HepG2 (cell line): ENCODE measurements at regions not wholly inside any gene's neighbourhood (a gene's known extent, or its start where the extent isn't known, plus 50 kb on each side); places are given as distances from the start of the nearest gene placed in this dataset.

Experiments used
- ATAC-seq: fragments of 200-7000 bp; cut with Tn5 transposase; 3 replicates; pipeline ENCODE4 v1.9.1; 2020; ENCODE audit warnings: mild to moderate bottlenecking, moderate library complexity
- BruUV-seq: library from RNA; stranded (reverse); fragments of 400-500 nt; replicated peaks from 2 replicates; lab custom pipeline; 2021; lab: Mats Ljungman, UMichigan
- CTCF ChIA-PET: fragments of 300-600 bp; formaldehyde crosslinking; extraction: SDS; loops from one replicate; lab custom pipeline; 2021; ENCODE audit warnings: low total read pairs, inconsistent platforms, low intra/inter-chr PET ratio; lab: Yijun Ruan, JAX
- POLR2A ChIA-PET: fragments of 350-600 bp; sonication (Branson Sonifier 250); formaldehyde crosslinking; loops from one replicate; lab custom pipeline; 2020; ENCODE audit warnings: antibody characterized with exemption, inconsistent platforms; lab: Yijun Ruan, JAX
- DNase-seq: peaks from one replicate; pipeline ENCODE4 v3.0.0-alpha.2; 2015; ENCODE audit warnings: low spot score
- FAIRE-seq: peaks from 3 replicates; lab custom pipeline; 2011; peaks lifted over from hg19 to GRCh38; lab: Jason Lieb, UNC
- H2AFZ ChIP-seq: one replicate; pipeline ENCODE4 v1.6.1; 2011; ENCODE audit warnings: low read length, inconsistent platforms
- H3K27ac ChIP-seq: fragments of 300-600 bp; 3 replicates; pipeline ENCODE4 v1.8.0; 2011; ENCODE audit warnings: mixed run types, mild to moderate bottlenecking, mixed read lengths, low read length, inconsistent platforms; ENCODE audit not compliant: insufficient read depth; ENCODE audit errors: extremely low read length
- H3K27me3 ChIP-seq, 2 experiments: fragments of 200-600 bp in 1 of 2; 2 replicates in 1 of 2; 3 replicates in 1 of 2; pipeline versions ENCODE4 v1.6.0 to v1.8.0; 2011; ENCODE audit warnings: low read length in 2 of 2, mild to moderate bottlenecking in 2 of 2, moderate library complexity in 2 of 2, inconsistent platforms in 1 of 2; ENCODE audit not compliant: insufficient read depth in 2 of 2, control insufficient read depth in 1 of 2
- H3K36me3 ChIP-seq, 2 experiments: fragments of 200-600 bp in 1 of 2; replicated peaks in 1 of 2; 2 replicates in 1 of 2; 3 replicates in 1 of 2; pipeline versions ENCODE4 v1.5.1 to v1.8.0; 2011; ENCODE audit warnings: low read length in 2 of 2, inconsistent platforms in 1 of 2; ENCODE audit not compliant: insufficient read depth in 2 of 2, control insufficient read depth in 1 of 2
- H3K4me1 ChIP-seq: 2 replicates; pipeline ENCODE4 v1.5.1; 2012; ENCODE audit warnings: low read length, inconsistent platforms; ENCODE audit not compliant: insufficient read depth
- H3K4me2 ChIP-seq: 2 replicates; pipeline ENCODE4 v1.6.0; 2011; ENCODE audit warnings: low read depth, low read length, inconsistent platforms
- H3K4me3 ChIP-seq, 3 experiments: fragments of 200-600 bp in 1 of 3; sonication (generic), shearing (Covaris generic) in 1 of 3; replicated peaks in 1 of 3; 2 replicates each; pipeline ENCODE4 v1.5.1; 2011 to 2016; ENCODE audit warnings: low read length in 3 of 3, inconsistent platforms in 2 of 3, low read depth in 2 of 3, mild to moderate bottlenecking in 2 of 3, control low read depth in 1 of 3, mixed read lengths in 1 of 3; ENCODE audit not compliant: insufficient read depth in 1 of 3
- H3K79me2 ChIP-seq: one replicate; pipeline ENCODE4 v1.6.1; 2011; ENCODE audit warnings: low read length, inconsistent platforms; ENCODE audit not compliant: insufficient read depth
- H3K9ac ChIP-seq: 2 replicates; pipeline ENCODE4 v1.6.0; 2011; ENCODE audit warnings: mild to moderate bottlenecking, low read depth, low read length, inconsistent platforms; ENCODE audit not compliant: insufficient read depth
- H3K9me3 ChIP-seq: 2 replicates; pipeline ENCODE4 v1.5.1; 2012; ENCODE audit warnings: mild to moderate bottlenecking, low read length
- H4K20me1 ChIP-seq: 2 replicates; pipeline ENCODE4 v1.6.0; 2011; ENCODE audit warnings: inconsistent platforms, mild to moderate bottlenecking, low read length, moderate library complexity; ENCODE audit not compliant: insufficient read depth
- ELF3 ChIP-seq: IDR thresholded peaks from 2 replicates; pipeline ENCODE4 v1.6.1; 2016; ENCODE audit warnings: missing genetic modification reagents, missing compliant biosample characterization
- HOMEZ ChIP-seq: IDR thresholded peaks from 2 replicates; pipeline ENCODE4 v1.6.1; 2016; ENCODE audit warnings: low read depth
- JDP2 ChIP-seq: sonication (generic); formaldehyde crosslinking; IDR thresholded peaks from 2 replicates; pipeline ENCODE4 v1.8.1; 2022; ENCODE audit warnings: missing genetic modification reagents, borderline replicate concordance
- NFYC ChIP-seq: IDR thresholded peaks from 2 replicates; pipeline ENCODE4 v1.6.1; 2016; ENCODE audit warnings: missing genetic modification reagents, missing compliant biosample characterization
- RBM22 ChIP-seq: fragments of 200-400 bp; formaldehyde crosslinking; optimal IDR thresholded peaks from 2 replicates; pipeline ENCODE3; 2017; ENCODE audit warnings: mild to moderate bottlenecking, low read length, moderate library complexity
- THAP11 ChIP-seq: IDR thresholded peaks from 2 replicates; pipeline ENCODE4 v1.6.1; 2016; ENCODE audit warnings: missing biosample characterization, missing genetic modification reagents
- ZNF225 ChIP-seq: sonication (generic); formaldehyde crosslinking; IDR thresholded peaks from 2 replicates; pipeline ENCODE4 v1.4.0; 2020; ENCODE audit warnings: mild to moderate bottlenecking, missing genetic modification reagents
- ZNF292 ChIP-seq: sonication (generic); formaldehyde crosslinking; IDR thresholded peaks from 2 replicates; pipeline ENCODE4 v1.8.1; 2022; ENCODE audit warnings: mild to moderate bottlenecking, low read depth, missing genetic modification reagents, borderline replicate concordance
- ZNF550 ChIP-seq: sonication (generic); formaldehyde crosslinking; IDR thresholded peaks from 2 replicates; pipeline ENCODE4 v1.4.0; 2020; ENCODE audit warnings: mild to moderate bottlenecking, missing genetic modification reagents, borderline replicate concordance
- ZNF639 ChIP-seq: conservative IDR thresholded peaks from 2 replicates; pipeline ENCODE4 v1.6.1; 2018; ENCODE audit warnings: missing genetic modification reagents
- ZNF646 ChIP-seq: sonication (generic); formaldehyde crosslinking; IDR thresholded peaks from 2 replicates; pipeline ENCODE4 v1.9.0; 2021; ENCODE audit warnings: mild to moderate bottlenecking, missing genetic modification reagents
- ZSCAN21 ChIP-seq: sonication (generic); formaldehyde crosslinking; IDR thresholded peaks from 2 replicates; pipeline ENCODE4 v1.8.0; 2022; ENCODE audit warnings: mild to moderate bottlenecking, missing genetic modification reagents, moderate library complexity, borderline replicate concordance
- ZSCAN30 ChIP-seq: sonication (generic); formaldehyde crosslinking; IDR thresholded peaks from 2 replicates; pipeline ENCODE4 v1.5.0; 2020; ENCODE audit warnings: mild to moderate bottlenecking, missing genetic modification reagents
- WGBS: methylation state at CpG from one replicate; pipeline ENCODE4 v1.1.6; 2017; ENCODE audit warnings: low lambda C conversion rate; 5-methylcytosine and 5-hydroxymethylcytosine counted together
- in situ Hi-C: cut with HindIII; loops from 2 replicates; pipeline ENCODE4 v1.10.0; 2017; ENCODE audit warnings: low pct_unique_long_range_greater_than_20kb; ENCODE audit not compliant: extremely low pct_ligation_motif_present
- intact Hi-C: fragments of 100-400 bp; cut with micrococcal nuclease; formaldehyde crosslinking; loops from one replicate; pipeline ENCODE4 v1.10.0; 2022; ENCODE audit not compliant: unreplicated experiment

- DNase-seq, result no peak
- Histone ChIP-seq H3K79me2 (no peaks in the 10 kb centered on the region), H3K9me3 (no peaks in the 10 kb centered on the region), H3K27me3 (no peaks in the 10 kb centered on the region), H3K4me1 (no peaks in the 10 kb centered on the region), H3K9ac (no peak overlapping the region), H3K36me3 (no peaks in the 10 kb centered on the region), H4K20me1 (no peaks in the 10 kb centered on the region)
- POLR2A ChIA-PET, result no interaction called here
- intact Hi-C loops, result no loop called here
- 20% methylated on average over 3 of the region's 5 CpGs for WGBS
- no peak for FAIRE-seq
- BruUV-seq, result no TSS peak
- in situ Hi-C loops, result no loop called here
- no peak for TF ChIP-seq HOMEZ (CRISPR knock-in tag)
- no peak for TF ChIP-seq ELF3 (CRISPR knock-in tag)
- no peak for TF ChIP-seq NFYC (CRISPR knock-in tag)
- TF ChIP-seq ZSCAN21 (CRISPR knock-in tag), result no peak
- TF ChIP-seq RBM22, result no peak
- TF ChIP-seq THAP11 (CRISPR knock-in tag), result no peak
- TF ChIP-seq ZSCAN30 (CRISPR knock-in tag), result no peak
- TF ChIP-seq ZNF225 (CRISPR knock-in tag), result no peak
- no peak for TF ChIP-seq ZNF292
- TF ChIP-seq ZNF639 (CRISPR knock-in tag), result no peak
- no peak for TF ChIP-seq ZNF550 (CRISPR knock-in tag)
- no peak for TF ChIP-seq ZNF646
- TF ChIP-seq JDP2, result no peak
- TF ChIP-seq, all 625 proteins: peak for 0
- CTCF ChIA-PET, result no interaction called here
- ATAC-seq, result no peak
- H3K4me3 ChIP-seq, result no peak overlapping the region
- no peak overlapping the region for H3K27ac ChIP-seq
- H3K4me2 ChIP-seq, result no peak overlapping the region
- H2AFZ ChIP-seq, result no peak overlapping the region
Measured at GRCh38 chrX:97672138-97672537, 788.4 kb downstream of the RPA4 start.
